Liver (tissue), 8 donors: ENCODE measurements at regions not wholly inside any gene's neighbourhood (a gene's known extent, or its start where the extent isn't known, plus 50 kb on each side); places are given as distances from the start of the nearest gene placed in this dataset.

Experiments used
- DNase-seq: peaks from one replicate; pipeline ENCODE4 v3.0.0-alpha.2; 2017; ENCODE audit warnings: low spot score
- H3K27ac ChIP-seq, 2 donors: one replicate each; pipeline ENCODE4 v1.7.0; 2013; ENCODE audit warnings: inconsistent platforms in 2 of 2, low read length in 2 of 2, control low read depth in 1 of 2, low read depth in 1 of 2, mild to moderate bottlenecking in 1 of 2
- H3K27me3 ChIP-seq, 4 donors: one replicate each; pipeline versions ENCODE4 v1.6.1 to v1.7.0; 2013; ENCODE audit warnings: low read length in 3 of 4, inconsistent platforms in 1 of 4, mild to moderate bottlenecking in 1 of 4, moderate library complexity in 1 of 4; ENCODE audit not compliant: control insufficient read depth in 4 of 4, insufficient read depth in 4 of 4
- H3K36me3 ChIP-seq, 4 donors: one replicate each; pipeline versions ENCODE4 v1.6.1 to v1.7.0; 2013; ENCODE audit warnings: low read length in 3 of 4, mild to moderate bottlenecking in 3 of 4, low read depth in 1 of 4, moderate library complexity in 1 of 4; ENCODE audit not compliant: control insufficient read depth in 4 of 4, insufficient read depth in 3 of 4
- H3K4me1 ChIP-seq, 4 donors: one replicate each; pipeline versions ENCODE4 v1.6.1 to v1.7.0; 2013; ENCODE audit warnings: low read length in 3 of 4, mild to moderate bottlenecking in 3 of 4, moderate library complexity in 1 of 4; ENCODE audit not compliant: control insufficient read depth in 4 of 4, insufficient read depth in 4 of 4
- H3K4me3 ChIP-seq, 3 donors: one replicate each; pipeline versions ENCODE4 v1.6.1 to v1.7.0; 2013; ENCODE audit warnings: low read length in 3 of 3, control low read depth in 1 of 3, low read depth in 1 of 3, mild to moderate bottlenecking in 1 of 3
- H3K9ac ChIP-seq, 2 donors: one replicate each; pipeline ENCODE4 v1.7.0; 2013; ENCODE audit warnings: low read length in 2 of 2, mild to moderate bottlenecking in 2 of 2, moderate library complexity in 2 of 2, control low read depth in 1 of 2, low read depth in 1 of 2
- H3K9me3 ChIP-seq, 4 donors: one replicate each; pipeline versions ENCODE4 v1.6.1 to v1.7.0; 2013; ENCODE audit warnings: low read length in 3 of 4; ENCODE audit not compliant: control insufficient read depth in 4 of 4
- ATF3 ChIP-seq: IDR thresholded peaks from 2 replicates; pipeline ENCODE4 v1.6.1; 2016; ENCODE audit warnings: antibody characterized with exemption
- CTCF ChIP-seq: fragments of 150-350 bp; IDR thresholded peaks from 2 replicates; pipeline ENCODE4 v1.5.1; 2017; ENCODE audit warnings: improper control_type of control experiment, low read depth, low read length; ENCODE audit not compliant: missing input control
- EGR1 ChIP-seq, 2 donors: IDR thresholded peaks; 2 replicates each; pipeline ENCODE4 v1.6.1; 2016 to 2018; ENCODE audit warnings: antibody characterized with exemption in 2 of 2, low read depth in 2 of 2
- FOXA1 ChIP-seq: IDR thresholded peaks from 2 replicates; pipeline ENCODE4 v1.6.1; 2016; ENCODE audit warnings: antibody characterized with exemption
- FOXA2 ChIP-seq: IDR thresholded peaks from 2 replicates; pipeline ENCODE4 v1.6.1; 2016; ENCODE audit warnings: antibody characterized with exemption
- GABPA ChIP-seq, 2 donors: IDR thresholded peaks in 1 of 2; conservative IDR thresholded peaks in 1 of 2; 2 replicates each; pipeline ENCODE4 v1.6.1; 2016; ENCODE audit warnings: antibody characterized with exemption in 2 of 2, mild to moderate bottlenecking in 1 of 2, moderate library complexity in 1 of 2
- HNF4A ChIP-seq, 2 donors: conservative IDR thresholded peaks; 2 replicates each; pipeline ENCODE4 v1.6.1; 2016; ENCODE audit warnings: antibody characterized with exemption in 2 of 2, mild to moderate bottlenecking in 2 of 2
- HNF4G ChIP-seq: IDR thresholded peaks from 2 replicates; pipeline ENCODE4 v1.6.1; 2016; ENCODE audit warnings: antibody characterized with exemption
- JUND ChIP-seq, 2 donors: IDR thresholded peaks; 2 replicates each; pipeline ENCODE4 v1.6.1; 2016; ENCODE audit warnings: antibody characterized with exemption in 2 of 2
- MAX ChIP-seq: IDR thresholded peaks from 2 replicates; pipeline ENCODE4 v1.6.1; 2016; ENCODE audit warnings: antibody characterized with exemption
- NR2F2 ChIP-seq: IDR thresholded peaks from 2 replicates; pipeline ENCODE4 v1.6.1; 2016; ENCODE audit warnings: antibody characterized with exemption
- RAD21 ChIP-seq, 2 donors: IDR thresholded peaks; 2 replicates each; pipeline ENCODE4 v1.6.1; 2016; ENCODE audit warnings: antibody characterized with exemption in 2 of 2, mild to moderate bottlenecking in 2 of 2
- REST ChIP-seq: IDR thresholded peaks from 2 replicates; pipeline ENCODE4 v1.6.1; 2016; ENCODE audit warnings: antibody characterized with exemption, mild to moderate bottlenecking
- RXRA ChIP-seq, 2 donors: IDR thresholded peaks; 2 replicates each; pipeline ENCODE4 v1.6.1; 2017 to 2018; ENCODE audit warnings: antibody characterized with exemption in 2 of 2, mild to moderate bottlenecking in 1 of 2
- SP1 ChIP-seq: IDR thresholded peaks from 2 replicates; pipeline ENCODE4 v1.6.1; 2018; ENCODE audit warnings: antibody characterized with exemption, mild to moderate bottlenecking
- TAF1 ChIP-seq: conservative IDR thresholded peaks from 2 replicates; pipeline ENCODE4 v1.6.1; 2016; ENCODE audit warnings: antibody characterized with exemption, mild to moderate bottlenecking
- YY1 ChIP-seq: IDR thresholded peaks from 2 replicates; pipeline ENCODE4 v1.6.1; 2016; ENCODE audit warnings: antibody characterized with exemption, mild to moderate bottlenecking
- ZBTB33 ChIP-seq: IDR thresholded peaks from 2 replicates; pipeline ENCODE4 v1.6.1; 2016; ENCODE audit warnings: antibody characterized with exemption
- WGBS: extraction: QIAGEN DNeasy Blood & Tissue Kit; methylation state at CpG from one replicate; pipeline ENCODE4 v1.1.7; 2013; 5-methylcytosine and 5-hydroxymethylcytosine counted together
- donor health status: healthy.
- donor health status: healthy.
- donor health status: healthy.
- donor health status: healthy.
- donor health status: healthy.

GRCh38 chr16:65272699-65273414, 151.0 kb upstream of the CDH11 start:
- Histone ChIP-seq H3K36me3 (no peaks in the 10 kb centered on the region), H3K27me3 (peaks cover 0 to 5% (median 0%) of the 10 kb centered on the region in 4 donors), H3K4me3 (no peak overlapping the region), H3K9me3 (no peaks in the 10 kb centered on the region), H3K27ac (no peak overlapping the region), H3K9ac (no peak overlapping the region), H3K4me1 (no peaks in the 10 kb centered on the region)
- TF ChIP-seq HNF4A (conservative IDR thresholded peaks at IDR 0.05) = no peak
- no peak for TF ChIP-seq FOXA1
- TF ChIP-seq RAD21 (IDR thresholded peaks at IDR 0.05) = no peak
- TF ChIP-seq HNF4G = no peak
- DNase-seq = no peak
- WGBS = 79% methylated on average over 4 of the region's 4 CpGs

GRCh38 chr16:65271996-65272395, 150.1 kb upstream of the CDH11 start:
- Histone ChIP-seq H3K9ac (no peak overlapping the region), H3K36me3 (no peaks in the 10 kb centered on the region), H3K4me1 (no peaks in the 10 kb centered on the region), H3K27ac (no peak overlapping the region), H3K9me3 (no peaks in the 10 kb centered on the region), H3K27me3 (peaks cover 0 to 5% (median 0%) of the 10 kb centered on the region in 4 donors), H3K4me3 (no peak overlapping the region)
- DNase-seq = no peak
- no peak for TF ChIP-seq CTCF
- 90% methylated on average over 1 of the region's 1 CpG for WGBS

GRCh38 chr16:65268331-65268730, 146.5 kb upstream of the CDH11 start:
- peaks cover 0 to 5% (median 0%) of the 10 kb centered on the region in 4 donors for H3K27me3 ChIP-seq

More at GRCh38 chr16:65268331-65268730, 146.5 kb upstream of the CDH11 start:
- no peak overlapping the region for H3K9ac ChIP-seq
- no peaks in the 10 kb centered on the region for H3K4me1 ChIP-seq
- H3K27ac ChIP-seq = no peak overlapping the region
- DNase-seq = no peak
- H3K36me3 ChIP-seq = no peaks in the 10 kb centered on the region
- TF ChIP-seq SP1 (no peak), YY1 (no peak), FOXA1 (no peak), HNF4A (conservative IDR thresholded peaks at IDR 0.05) (no peak), FOXA2 (no peak), TAF1 (no peak), REST (no peak), NR2F2 (no peak), ZBTB33 (no peak), ATF3 (no peak), HNF4G (no peak), EGR1 (IDR thresholded peaks at IDR 0.05; ENCODE audit: low read depth in 2 of 2) (no peak), JUND (IDR thresholded peaks at IDR 0.05) (no peak), GABPA (IDR thresholded peaks at IDR 0.05 in 1 of 2, conservative IDR thresholded peaks at IDR 0.05 in 1 of 2) (no peak), MAX (no peak), CTCF (no peak), RAD21 (IDR thresholded peaks at IDR 0.05) (no peak), RXRA (IDR thresholded peaks at IDR 0.05) (no peak)
- no peak overlapping the region for H3K4me3 ChIP-seq
- WGBS = 42% methylated on average over 1 of the region's 1 CpG
- H3K9me3 ChIP-seq = no peaks in the 10 kb centered on the region
